CD4-positive, CD25-positive, alpha-beta regulatory T cell (primary cell): ENCODE measurements at regions not wholly inside any gene's neighbourhood (a gene's known extent, or its start where the extent isn't known, plus 50 kb on each side); places are given as distances from the start of the nearest gene placed in this dataset.
"Not testable (repeated sequence)": the region's sequence is repeated elsewhere in the genome, so short reads cannot be mapped to it uniquely, and the experiment has no call there.

Experiments used
- ATAC-seq, 2 donors: fragments of 150-1000 bp; cut with Tn5 transposase; one replicate each; pipeline ENCODE4 v1.10.0; 2021; ENCODE audit warnings: low read depth in 2 of 2, moderate number of reproducible peaks in 2 of 2, moderate library complexity in 1 of 2
- DNase-seq, 3 donors: peaks; one replicate each; pipeline versions ENCODE4 v3.0.0 to v3.0.0-alpha.2; 2012 to 2022; ENCODE audit warnings: mixed read lengths in 1 of 3
- H3K27ac ChIP-seq: one replicate; pipeline ENCODE4 v1.7.0; 2013; ENCODE audit warnings: mild to moderate bottlenecking, low read length; ENCODE audit not compliant: insufficient read depth, poor library complexity, severe bottlenecking
- H3K27me3 ChIP-seq: one replicate; pipeline ENCODE4 v1.7.0; 2013; ENCODE audit warnings: low read length; ENCODE audit not compliant: control insufficient read depth, insufficient read depth
- H3K36me3 ChIP-seq: one replicate; pipeline ENCODE4 v1.7.0; 2013; ENCODE audit warnings: mild to moderate bottlenecking, low read length, moderate library complexity; ENCODE audit not compliant: control insufficient read depth, insufficient read depth
- H3K4me1 ChIP-seq: 2 replicates; pipeline ENCODE4 v1.7.0; 2013; ENCODE audit warnings: mild to moderate bottlenecking, low read length; ENCODE audit not compliant: insufficient read depth, control insufficient read depth, poor library complexity, severe bottlenecking
- H3K4me3 ChIP-seq: one replicate; pipeline ENCODE4 v1.7.0; 2013; ENCODE audit warnings: low read depth, mild to moderate bottlenecking, low read length, moderate library complexity
- H3K9me3 ChIP-seq, 2 experiments: 1 replicate in 1 of 2; 2 replicates in 1 of 2; pipeline ENCODE4 v1.7.0; 2013; ENCODE audit warnings: low read length in 2 of 2, mild to moderate bottlenecking in 1 of 2, moderate library complexity in 1 of 2; ENCODE audit not compliant: control insufficient read depth in 2 of 2
- H3K27ac Mint-ChIP-seq, 3 donors: one replicate each; pipeline ENCODE4 v1.8.0; 2020 to 2022; ENCODE audit warnings: mild to moderate bottlenecking in 3 of 3, mixed read lengths in 3 of 3, moderate library complexity in 2 of 3
- H3K27me3 Mint-ChIP-seq: one replicate; pipeline ENCODE4 v1.8.0; 2022; ENCODE audit warnings: mild to moderate bottlenecking, mixed read lengths
- H3K36me3 Mint-ChIP-seq: one replicate; pipeline ENCODE4 v1.8.0; 2020; ENCODE audit warnings: mixed read lengths
- H3K4me1 Mint-ChIP-seq, 4 donors: one replicate each; pipeline ENCODE4 v1.8.0; 2020 to 2022; ENCODE audit warnings: mixed read lengths in 4 of 4, mild to moderate bottlenecking in 1 of 4
- H3K4me3 Mint-ChIP-seq, 4 donors: one replicate each; pipeline ENCODE4 v1.8.0; 2020 to 2022; ENCODE audit warnings: mild to moderate bottlenecking in 4 of 4, mixed read lengths in 4 of 4, moderate library complexity in 3 of 4
- H3K9me3 Mint-ChIP-seq, 7 donors: one replicate each; pipeline ENCODE4 v1.8.0; 2020 to 2022; ENCODE audit warnings: mixed read lengths in 7 of 7, mild to moderate bottlenecking in 3 of 7, moderate library complexity in 2 of 7

GRCh38 chr3:66552846-66553245 is 52.0 kb upstream of the LRIG1 start:
- Mint-ChIP-seq H3K36me3 (no peaks in the 10 kb centered on the region), H3K27ac (no peak overlapping the region), H3K4me1 (no peaks in the 10 kb centered on the region), H3K27me3 (no peaks in the 10 kb centered on the region), H3K4me3 (no peak overlapping the region), H3K9me3 (no peaks in the 10 kb centered on the region)
- DNase-seq (no peak), ATAC-seq (no peak)
- no peaks in the 10 kb centered on the region for H3K4me1 ChIP-seq
- H3K36me3 ChIP-seq: no peaks in the 10 kb centered on the region
- H3K27me3 ChIP-seq: peaks cover 1% of the 10 kb centered on the region
- H3K4me3 ChIP-seq: no peak overlapping the region
- H3K9me3 ChIP-seq: no peaks in the 10 kb centered on the region
- no peak overlapping the region for H3K27ac ChIP-seq

- Mint-ChIP-seq H3K36me3 (no peaks in the 10 kb centered on the region), H3K9me3 (peaks cover 0 to under 1% (median 0%) of the 10 kb centered on the region in 7 donors), H3K4me3 (no peak overlapping the region), H3K27ac (no peak overlapping the region), H3K27me3 (no peaks in the 10 kb centered on the region), H3K4me1 (no peaks in the 10 kb centered on the region)
- no peak for ATAC-seq
- Histone ChIP-seq H3K4me1 (no peaks in the 10 kb centered on the region), H3K36me3 (no peaks in the 10 kb centered on the region), H3K27ac (no peak overlapping the region), H3K27me3 (peaks cover 1% of the 10 kb centered on the region), H3K4me3 (no peak overlapping the region), H3K9me3 (no peaks in the 10 kb centered on the region)
- no peak for DNase-seq
These were observed 52.8 kb upstream of the LRIG1 start for GRCh38 chr3:66553441-66554113.

DNA sequence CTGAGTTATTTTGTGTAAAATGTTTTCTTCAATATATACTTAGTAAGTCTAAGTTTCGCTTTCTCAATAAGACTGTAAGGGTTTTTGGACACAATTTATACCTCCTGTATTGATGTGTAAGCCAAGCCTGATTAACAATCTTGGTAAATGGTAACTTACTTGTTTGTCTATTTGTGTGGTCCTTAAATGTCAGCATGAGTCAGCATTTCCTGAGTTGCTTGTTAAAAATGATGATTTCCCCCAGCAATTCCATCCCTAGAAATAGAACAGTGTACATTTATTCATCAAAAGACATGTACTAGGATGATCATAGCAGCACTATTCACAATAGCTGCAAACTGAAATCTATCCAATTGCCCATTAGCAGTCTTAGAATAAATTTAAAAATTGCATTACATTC is 53.4 kb upstream of the LRIG1 start:
- no peak overlapping the region for H3K4me3 Mint-ChIP-seq
- Histone ChIP-seq H3K36me3 (no peaks in the 10 kb centered on the region), H3K27ac (no peak overlapping the region), H3K9me3 (no peaks in the 10 kb centered on the region), H3K4me1 (no peaks in the 10 kb centered on the region), H3K27me3 (peaks cover 1% of the 10 kb centered on the region), H3K4me3 (no peak overlapping the region)
- no peak overlapping the region for H3K27ac Mint-ChIP-seq
- DNase-seq: no peak
- H3K36me3 Mint-ChIP-seq: no peaks in the 10 kb centered on the region
- no peaks in the 10 kb centered on the region for H3K27me3 Mint-ChIP-seq
- H3K4me1 Mint-ChIP-seq: no peaks in the 10 kb centered on the region
- H3K9me3 Mint-ChIP-seq: peaks cover 0 to 5% (median 0%) of the 10 kb centered on the region in 7 donors
- ATAC-seq: no peak

DNA sequence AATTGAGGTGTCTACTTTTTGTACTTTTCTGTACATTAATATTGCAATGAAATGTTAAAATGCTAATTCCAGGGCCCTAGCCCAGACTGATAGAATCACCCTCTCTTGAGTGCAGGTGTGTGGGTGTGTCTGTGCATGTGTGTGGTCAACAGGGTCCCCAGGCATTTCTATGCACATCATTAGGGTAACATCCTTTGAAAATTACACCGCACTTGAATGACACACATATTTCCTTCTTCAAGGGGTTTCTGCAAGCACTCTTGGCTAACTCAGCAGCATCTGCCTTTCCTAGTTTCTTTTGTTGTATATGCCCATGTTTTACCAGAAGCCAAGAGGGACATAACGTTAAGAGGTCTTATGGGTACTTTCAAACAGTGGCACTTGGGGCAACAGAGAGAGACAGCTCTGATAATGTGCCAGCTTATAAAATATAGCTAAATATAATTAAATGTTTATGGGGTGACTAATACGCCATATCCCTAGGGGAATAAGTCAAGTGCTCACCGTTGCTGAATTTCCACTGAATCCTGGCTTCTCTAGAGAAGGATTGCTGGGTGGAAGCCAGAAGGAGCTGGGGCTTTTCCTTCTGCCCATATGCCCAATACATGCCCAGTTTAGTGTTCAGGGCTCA is 54.5 kb upstream of the LRIG1 start:
- H3K36me3 Mint-ChIP-seq: no peaks in the 10 kb centered on the region
- Histone ChIP-seq H3K36me3 (no peaks in the 10 kb centered on the region), H3K4me3 (no peak overlapping the region), H3K9me3 (no peaks in the 10 kb centered on the region), H3K27me3 (peaks cover 1% of the 10 kb centered on the region), H3K4me1 (no peaks in the 10 kb centered on the region), H3K27ac (no peak overlapping the region)
- ATAC-seq: no peak
- no peak overlapping the region for H3K4me3 Mint-ChIP-seq
- no peaks in the 10 kb centered on the region for H3K4me1 Mint-ChIP-seq
- no peak overlapping the region for H3K27ac Mint-ChIP-seq
- DNase-seq: no peak
- H3K9me3 Mint-ChIP-seq: peaks cover 0 to 5% (median 1%) of the 10 kb centered on the region in 7 donors
- H3K27me3 Mint-ChIP-seq: no peaks in the 10 kb centered on the region

DNA sequence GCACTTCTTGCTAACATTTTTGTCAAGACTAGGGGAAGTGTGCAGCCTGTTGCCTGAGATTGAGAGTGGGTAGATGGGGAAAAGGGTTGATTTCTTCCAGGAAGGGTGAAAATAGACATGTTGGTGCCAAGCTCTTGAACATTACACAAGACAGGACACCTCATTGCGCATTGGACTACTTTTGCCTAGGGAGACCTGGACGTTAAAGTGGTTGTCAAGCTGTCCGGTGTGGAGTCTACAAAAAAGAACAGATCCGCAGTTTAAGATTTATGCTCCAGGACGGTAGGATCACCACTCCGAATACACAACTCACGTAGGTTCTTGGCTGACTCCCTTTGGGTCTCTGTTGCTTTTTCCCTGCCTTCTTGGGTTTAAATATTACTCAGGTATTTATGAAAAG is 56.3 kb upstream of the LRIG1 start:
- H3K4me3 Mint-ChIP-seq: no peak overlapping the region
- no peaks in the 10 kb centered on the region for H3K9me3 ChIP-seq
- DNase-seq: no peak
- no peaks in the 10 kb centered on the region for H3K36me3 Mint-ChIP-seq
- no peaks in the 10 kb centered on the region for H3K27me3 Mint-ChIP-seq
- H3K27me3 ChIP-seq: peaks cover 1% of the 10 kb centered on the region
- H3K4me1 ChIP-seq: no peaks in the 10 kb centered on the region
- no peak for ATAC-seq
- no peak overlapping the region for H3K27ac ChIP-seq
- H3K27ac Mint-ChIP-seq: no peak overlapping the region
- no peak overlapping the region for H3K4me3 ChIP-seq
- peaks cover 0 to 5% (median 2%) of the 10 kb centered on the region in 7 donors for H3K9me3 Mint-ChIP-seq
- no peaks in the 10 kb centered on the region for H3K4me1 Mint-ChIP-seq
- H3K36me3 ChIP-seq: no peaks in the 10 kb centered on the region

DNA sequence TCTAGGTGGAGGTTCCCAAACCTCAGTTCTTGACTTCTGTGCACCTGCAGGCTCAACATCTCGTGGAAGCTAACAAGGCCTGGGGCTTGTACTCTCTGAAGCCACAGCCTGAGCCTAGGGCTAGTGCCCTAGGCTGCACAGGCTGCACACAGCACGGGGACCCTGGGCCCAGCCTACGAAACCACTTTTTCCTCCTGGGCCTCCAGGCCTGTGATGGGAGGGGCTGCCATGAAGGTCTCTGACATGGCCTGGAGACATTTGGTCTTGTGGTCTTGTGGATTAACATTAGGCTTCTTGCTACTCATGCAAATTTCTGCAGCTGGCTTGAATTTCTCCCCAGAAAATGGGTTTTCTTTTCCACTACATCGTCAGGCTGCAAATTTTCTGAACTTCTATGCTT is 59.1 kb upstream of the LRIG1 start:
- H3K27me3 ChIP-seq, H3K36me3 ChIP-seq, H3K27me3 Mint-ChIP-seq, DNase-seq, ATAC-seq, H3K4me3 Mint-ChIP-seq, H3K4me3 ChIP-seq, H3K27ac Mint-ChIP-seq, H3K36me3 Mint-ChIP-seq, H3K27ac ChIP-seq, H3K9me3 ChIP-seq, H3K4me1 Mint-ChIP-seq, H3K9me3 Mint-ChIP-seq, H3K4me1 ChIP-seq: not testable (repeated sequence)

GRCh38 chr3:66561367-66561766 is 60.5 kb upstream of the LRIG1 start:
- Histone ChIP-seq H3K4me3 (no peak overlapping the region), H3K9me3 (no peaks in the 10 kb centered on the region), H3K27me3 (no peaks in the 10 kb centered on the region), H3K36me3 (no peaks in the 10 kb centered on the region), H3K4me1 (no peaks in the 10 kb centered on the region), H3K27ac (no peak overlapping the region)
- DNase-seq: no peak
- no peaks in the 10 kb centered on the region for H3K4me1 Mint-ChIP-seq
- peaks cover 0 to 5% (median 2%) of the 10 kb centered on the region in 7 donors for H3K9me3 Mint-ChIP-seq
- H3K4me3 Mint-ChIP-seq: no peak overlapping the region
- no peaks in the 10 kb centered on the region for H3K27me3 Mint-ChIP-seq
- no peak for ATAC-seq
- no peak overlapping the region for H3K27ac Mint-ChIP-seq
- H3K36me3 Mint-ChIP-seq: no peaks in the 10 kb centered on the region

- no peaks in the 10 kb centered on the region for H3K36me3 ChIP-seq
- H3K27me3 ChIP-seq: no peaks in the 10 kb centered on the region
- H3K27ac Mint-ChIP-seq: no peak overlapping the region
- H3K9me3 Mint-ChIP-seq: peaks cover 0 to 3% (median 0%) of the 10 kb centered on the region in 7 donors
- no peaks in the 10 kb centered on the region for H3K9me3 ChIP-seq
- DNase-seq (no peak), ATAC-seq (no peak)
- no peaks in the 10 kb centered on the region for H3K4me1 Mint-ChIP-seq
- H3K4me3 ChIP-seq: no peak overlapping the region
- H3K4me1 ChIP-seq: no peaks in the 10 kb centered on the region
- H3K36me3 Mint-ChIP-seq: no peaks in the 10 kb centered on the region
- H3K27ac ChIP-seq: no peak overlapping the region
- H3K4me3 Mint-ChIP-seq: no peak overlapping the region
- no peaks in the 10 kb centered on the region for H3K27me3 Mint-ChIP-seq
These were observed 64.5 kb upstream of the LRIG1 start for GRCh38 chr3:66565301-66565700.
